Activated CD4-positive, alpha-beta T cell treated with anti-CD3 and anti-CD28 coated beads for 36 hours (primary cell): ENCODE measurements at regions not wholly inside any gene's neighbourhood (a gene's known extent, or its start where the extent isn't known, plus 50 kb on each side); places are given as distances from the start of the nearest gene placed in this dataset.

Experiments
- ATAC-seq: fragments of 200-7000 bp; cut with Tn5 transposase; one replicate; pipeline ENCODE4 v1.10.0; 2021; ENCODE audit warnings: mild to moderate bottlenecking, moderate library complexity
- CTCF ChIA-PET: fragments of 350-600 bp; sonication (Branson Sonifier 250); formaldehyde crosslinking; loops from one replicate; lab custom pipeline; 2021; ENCODE audit warnings: antibody characterized with exemption; lab: Charles Lee
- POLR2A ChIA-PET: fragments of 350-600 bp; sonication (Branson Sonifier 250); formaldehyde crosslinking; loops from one replicate; lab custom pipeline; 2021; ENCODE audit warnings: antibody characterized with exemption, inconsistent platforms; lab: Charles Lee
- DNase-seq: peaks from one replicate; pipeline ENCODE4 v3.0.0-alpha.2; 2020
- H3K27ac Mint-ChIP-seq: one replicate; pipeline ENCODE4 v1.8.0; 2021; ENCODE audit warnings: mixed read lengths
- H3K27me3 Mint-ChIP-seq: one replicate; pipeline ENCODE4 v1.8.0; 2021; ENCODE audit warnings: mixed read lengths
- H3K36me3 Mint-ChIP-seq: one replicate; pipeline ENCODE4 v1.8.0; 2021; ENCODE audit warnings: low read depth, mixed read lengths
- H3K4me1 Mint-ChIP-seq: one replicate; pipeline ENCODE4 v1.8.0; 2021; ENCODE audit warnings: mixed read lengths
- H3K4me3 Mint-ChIP-seq: one replicate; pipeline ENCODE4 v1.8.0; 2021; ENCODE audit warnings: mild to moderate bottlenecking, moderate library complexity, mixed read lengths
- H3K9me3 Mint-ChIP-seq: one replicate; pipeline ENCODE4 v1.8.0; 2021; ENCODE audit warnings: low read depth, mixed read lengths
- intact Hi-C, 2 experiments: fragments of 100-400 bp; cut with DNase I in 1 of 2; cut with micrococcal nuclease in 1 of 2; formaldehyde crosslinking; loops; one replicate each; pipeline versions ENCODE4 v1.14.2 to v1.15.1; 2022 to 2024; cut with DNase I, micrococcal nuclease

- intact Hi-C loops = no loop called here
- no peaks in the 10 kb centered on the region for H3K4me1 Mint-ChIP-seq
Observed at GRCh38 chr7:92994901-92995300, 122.9 kb downstream of the SAMD9 start.

GRCh38 chr7:92992932-92993331 lies 124.8 kb downstream of the SAMD9 start:
- ATAC-seq = no peak
- CTCF ChIA-PET = no interaction called here
- Mint-ChIP-seq H3K27me3 (peaks cover 10% of the 10 kb centered on the region), H3K4me1 (no peaks in the 10 kb centered on the region), H3K9me3 (no peaks in the 10 kb centered on the region), H3K27ac (no peak overlapping the region), H3K4me3 (no peak overlapping the region), H3K36me3 (no peaks in the 10 kb centered on the region)
- intact Hi-C loops = no loop called here
- DNase-seq = no peak
- POLR2A ChIA-PET = no interaction called here

More at GRCh38 chr7:92994901-92995300, 122.9 kb downstream of the SAMD9 start:
- ChIA-PET POLR2A (no interaction called here), CTCF (no interaction called here)
- Mint-ChIP-seq H3K27ac (no peak overlapping the region), H3K4me3 (no peak overlapping the region), H3K36me3 (no peaks in the 10 kb centered on the region), H3K27me3 (peaks cover 15% of the 10 kb centered on the region), H3K9me3 (no peaks in the 10 kb centered on the region)
- DNase-seq (no peak), ATAC-seq (no peak)

DNA sequence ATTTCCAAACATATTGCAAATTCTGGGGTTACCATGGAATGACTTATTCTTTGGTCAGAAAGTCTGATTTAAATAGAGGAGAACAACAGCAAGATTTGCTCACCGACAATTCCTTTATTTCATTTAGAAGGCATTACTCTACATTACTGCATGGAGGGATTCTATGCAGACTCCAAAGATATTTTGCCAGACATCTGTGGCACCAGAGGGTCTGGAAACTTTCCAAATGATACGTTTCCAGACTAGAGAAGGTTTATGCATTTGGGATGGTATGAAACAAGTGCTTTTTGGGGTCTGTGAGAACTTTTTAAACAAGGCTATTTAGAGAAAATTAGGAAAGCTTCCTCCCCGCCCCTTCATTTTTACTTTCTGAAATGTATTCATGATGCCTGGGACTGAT lies 125.3 kb downstream of the SAMD9 start:
- Mint-ChIP-seq H3K27me3 (peaks cover 8% of the 10 kb centered on the region), H3K36me3 (no peaks in the 10 kb centered on the region), H3K9me3 (no peaks in the 10 kb centered on the region), H3K27ac (no peak overlapping the region), H3K4me3 (no peak overlapping the region), H3K4me1 (no peaks in the 10 kb centered on the region)
- POLR2A ChIA-PET = no interaction called here
- CTCF ChIA-PET = no interaction called here
- DNase-seq = no peak
- ATAC-seq = no peak
- intact Hi-C loops = no loop called here

DNA sequence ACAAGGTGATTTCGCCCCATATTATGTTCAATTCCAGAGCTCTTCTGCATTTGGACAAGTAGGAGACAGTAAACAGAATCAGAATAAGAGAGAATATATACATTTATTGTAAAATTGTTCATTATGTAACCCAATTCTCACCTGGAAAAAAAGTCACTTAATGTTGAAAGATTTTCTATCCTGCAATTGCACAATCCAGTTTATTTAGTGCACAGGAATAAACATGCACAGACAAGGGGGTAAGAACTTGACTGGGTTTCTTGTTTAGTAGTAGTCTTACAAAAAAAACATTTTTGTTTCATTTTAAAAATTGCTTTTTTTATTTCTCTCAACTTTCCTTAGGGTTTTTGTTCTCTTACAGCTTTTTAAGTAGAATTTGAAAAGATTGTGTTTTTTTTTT lies 126.6 kb downstream of the SAMD9 start:
- no peak for DNase-seq
- Mint-ChIP-seq H3K27me3 (peaks cover 7% of the 10 kb centered on the region), H3K4me3 (no peak overlapping the region), H3K9me3 (no peaks in the 10 kb centered on the region), H3K4me1 (no peaks in the 10 kb centered on the region), H3K27ac (no peak overlapping the region), H3K36me3 (no peaks in the 10 kb centered on the region)
- intact Hi-C loops = no loop called here
- ChIA-PET POLR2A (no interaction called here), CTCF (no interaction called here)
- no peak for ATAC-seq

GRCh38 chr7:92988941-92989545 lies 128.7 kb downstream of the SAMD9 start:
- H3K36me3 Mint-ChIP-seq = no peaks in the 10 kb centered on the region
- no peak overlapping the region for H3K27ac Mint-ChIP-seq
- H3K4me1 Mint-ChIP-seq = no peaks in the 10 kb centered on the region
- intact Hi-C loops = no loop called here
- no peak overlapping the region for H3K4me3 Mint-ChIP-seq
- H3K9me3 Mint-ChIP-seq = no peaks in the 10 kb centered on the region
- CTCF ChIA-PET = no interaction called here
- DNase-seq = no peak
- no peak for ATAC-seq
- POLR2A ChIA-PET = no interaction called here
- H3K27me3 Mint-ChIP-seq = peaks cover 7% of the 10 kb centered on the region

DNA sequence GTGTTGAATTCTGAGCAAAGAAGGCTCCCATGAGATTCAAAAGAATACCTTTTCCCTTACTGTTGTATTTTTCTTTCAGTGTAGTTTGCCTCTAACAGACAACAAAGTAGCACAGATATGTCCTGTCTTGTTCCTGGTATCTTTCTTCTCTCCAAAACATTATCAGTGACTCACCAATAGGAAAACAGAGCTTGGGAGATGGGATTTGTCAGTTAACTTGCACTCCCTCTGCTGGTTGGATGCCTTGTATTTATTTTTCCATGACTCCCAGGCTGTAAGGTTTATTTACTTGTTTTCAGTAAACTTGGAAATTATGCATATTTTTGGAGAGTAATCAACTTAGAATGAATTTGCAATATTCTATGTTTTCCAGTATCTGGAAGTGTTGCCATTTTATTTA lies 129.7 kb downstream of the SAMD9 start:
- intact Hi-C loops = no loop called here
- Mint-ChIP-seq H3K4me1 (no peaks in the 10 kb centered on the region), H3K9me3 (no peaks in the 10 kb centered on the region), H3K27ac (no peak overlapping the region), H3K36me3 (no peaks in the 10 kb centered on the region), H3K4me3 (no peak overlapping the region), H3K27me3 (peaks cover 7% of the 10 kb centered on the region)
- ChIA-PET POLR2A (no interaction called here), CTCF (interaction anchor here (0.7 to 0.8 kb wide), 2 partner anchors 116 to 184 kb away, joined by 3 read pairs; no protein-coding TSS in a partner anchor)
- DNase-seq (no peak), ATAC-seq (no peak)

- CTCF ChIA-PET = interaction anchor here (0.8 kb wide), 1 partner anchor 183 kb away, joined by 3 read pairs; no protein-coding TSS in a partner anchor
- H3K27me3 Mint-ChIP-seq = peaks cover 7% of the 10 kb centered on the region
- intact Hi-C loops = no loop called here
- no peaks in the 10 kb centered on the region for H3K9me3 Mint-ChIP-seq
- no peak overlapping the region for H3K4me3 Mint-ChIP-seq
- DNase-seq = no peak
- POLR2A ChIA-PET = no interaction called here
- no peak for ATAC-seq
- no peaks in the 10 kb centered on the region for H3K36me3 Mint-ChIP-seq
- H3K4me1 Mint-ChIP-seq = no peaks in the 10 kb centered on the region
- H3K27ac Mint-ChIP-seq = no peak overlapping the region
Observed at GRCh38 chr7:92987538-92987937, 130.2 kb downstream of the SAMD9 start.

DNA sequence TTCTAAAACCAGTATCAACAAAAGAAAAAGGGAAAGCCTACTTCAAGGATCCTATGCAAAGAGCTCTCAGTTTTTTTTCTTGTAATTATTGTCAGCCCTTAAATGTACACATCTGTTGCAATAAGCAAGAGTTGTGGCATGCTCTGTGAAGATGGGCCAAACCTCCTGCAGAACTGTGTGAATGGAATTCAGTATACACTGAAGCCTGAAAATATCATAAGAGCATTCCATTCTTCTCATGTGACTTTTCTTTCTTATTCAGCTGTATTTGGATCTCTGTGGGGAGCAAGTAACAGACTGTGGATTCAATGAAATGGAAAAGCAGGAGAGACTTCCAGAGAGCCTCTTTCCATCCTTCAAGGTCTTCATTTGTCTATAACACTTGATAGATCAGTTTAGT lies 130.7 kb downstream of the SAMD9 start:
- H3K36me3 Mint-ChIP-seq = no peaks in the 10 kb centered on the region
- no peaks in the 10 kb centered on the region for H3K4me1 Mint-ChIP-seq
- peaks cover 7% of the 10 kb centered on the region for H3K27me3 Mint-ChIP-seq
- DNase-seq = no peak
- no peak overlapping the region for H3K27ac Mint-ChIP-seq
- POLR2A ChIA-PET = no interaction called here
- H3K9me3 Mint-ChIP-seq = no peaks in the 10 kb centered on the region
- H3K4me3 Mint-ChIP-seq = no peak overlapping the region
- CTCF ChIA-PET = interaction anchor here (0.8 to 1.4 kb wide), 2 partner anchors 12 to 183 kb away, joined by 3 read pairs; no protein-coding TSS in a partner anchor
- intact Hi-C loops = no loop called here
- ATAC-seq = no peak

DNA sequence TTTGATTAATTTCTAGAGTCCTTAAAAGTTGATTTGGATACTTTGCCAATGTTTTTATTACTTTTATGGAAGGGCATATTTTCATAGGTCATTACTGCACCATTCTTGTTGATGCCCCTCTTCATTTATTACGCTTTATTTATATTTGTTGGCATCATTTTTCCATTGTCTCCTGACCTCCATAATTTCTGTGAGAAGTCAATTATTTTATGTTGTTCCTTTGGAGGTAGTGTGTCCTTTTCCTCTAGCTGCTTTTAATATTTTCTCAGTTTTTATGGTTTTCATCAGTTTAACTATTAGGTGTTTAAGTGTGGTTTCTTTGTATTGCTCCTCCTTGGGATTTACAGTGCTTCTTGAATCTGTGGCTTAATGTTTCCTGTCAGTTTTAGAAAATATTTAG lies 134.9 kb downstream of the SAMD9 start:
- Mint-ChIP-seq H3K27ac (no peak overlapping the region), H3K27me3 (no peaks in the 10 kb centered on the region), H3K36me3 (no peaks in the 10 kb centered on the region), H3K4me3 (no peak overlapping the region), H3K4me1 (no peaks in the 10 kb centered on the region), H3K9me3 (peaks cover 17% of the 10 kb centered on the region)
- ChIA-PET CTCF (no interaction called here), POLR2A (no interaction called here)
- intact Hi-C loops = no loop called here
- DNase-seq (no peak), ATAC-seq (no peak)

- ATAC-seq = no peak
- no peak overlapping the region for H3K4me3 Mint-ChIP-seq
- H3K9me3 Mint-ChIP-seq = peaks cover 37% of the 10 kb centered on the region
- H3K27me3 Mint-ChIP-seq = peaks cover 9% of the 10 kb centered on the region
- POLR2A ChIA-PET = no interaction called here
- CTCF ChIA-PET = no interaction called here
- H3K27ac Mint-ChIP-seq = no peak overlapping the region
- DNase-seq = no peak
- peaks cover 2% of the 10 kb centered on the region for H3K36me3 Mint-ChIP-seq
- intact Hi-C loops = no loop called here
- peaks cover 9% of the 10 kb centered on the region for H3K4me1 Mint-ChIP-seq
Observed at GRCh38 chr7:92976931-92977330, 140.6 kb upstream of the CDK6 start.

GRCh38 chr7:92973974-92974373 lies 137.6 kb upstream of the CDK6 start:
- no peak for ATAC-seq

GRCh38 chr7:92973293-92973731 lies 136.9 kb upstream of the CDK6 start:
- Mint-ChIP-seq H3K9me3 (peaks cover 22% of the 10 kb centered on the region), H3K27ac (no peak overlapping the region), H3K27me3 (peaks cover 12% of the 10 kb centered on the region), H3K4me3 (no peak overlapping the region), H3K36me3 (peaks cover 4% of the 10 kb centered on the region), H3K4me1 (peaks cover 16% of the 10 kb centered on the region)
- peak; percentile 47 for ATAC-seq
- POLR2A ChIA-PET = interaction anchor here (1.0 kb wide), 1 partner anchor 69 kb away, joined by 3 read pairs; no protein-coding TSS in a partner anchor
- DNase-seq = no peak
- CTCF ChIA-PET = interaction anchor here (1.5 kb wide), 1 partner anchor 10 kb away, joined by 3 read pairs; no protein-coding TSS in a partner anchor
- intact Hi-C loops = loop anchor here in 1 of 2 experiments (5.0 kb wide), 1 partner anchor 64 kb away; no protein-coding TSS in a partner anchor

More at GRCh38 chr7:92973974-92974373, 137.6 kb upstream of the CDK6 start:
- no peak overlapping the region for H3K27ac Mint-ChIP-seq
- peaks cover 12% of the 10 kb centered on the region for H3K27me3 Mint-ChIP-seq
- H3K4me1 Mint-ChIP-seq = peaks cover 11% of the 10 kb centered on the region
- peaks cover 4% of the 10 kb centered on the region for H3K36me3 Mint-ChIP-seq
- DNase-seq = no peak
- POLR2A ChIA-PET = interaction anchor here (1.0 kb wide), 1 partner anchor 70 kb away, joined by 3 read pairs; no protein-coding TSS in a partner anchor
- no peak overlapping the region for H3K4me3 Mint-ChIP-seq
- peaks cover 27% of the 10 kb centered on the region for H3K9me3 Mint-ChIP-seq
- intact Hi-C loops = loop anchor here in 1 of 2 experiments (5.0 kb wide), 1 partner anchor 63 kb away; no protein-coding TSS in a partner anchor
- CTCF ChIA-PET = interaction anchor here (1.2 kb wide), 1 partner anchor 12 kb away, joined by 3 read pairs; no protein-coding TSS in a partner anchor
